GM21576 (cell line): ENCODE measurements at regions not wholly inside any gene's neighbourhood (a gene's known extent, or its start where the extent isn't known, plus 50 kb on each side); places are given as distances from the start of the nearest gene placed in this dataset.
"Not testable (repeated sequence)": the region's sequence is repeated elsewhere in the genome, so short reads cannot be mapped to it uniquely, and the experiment has no call there.

Experiments used
- ATAC-seq: cut with Tn5 transposase; IDR thresholded peaks from one replicate; pipeline ENCODE4 v1.9.1; 2021; ENCODE audit warnings: mild to moderate bottlenecking, moderate library complexity; ENCODE audit not compliant: unreplicated experiment

DNA sequence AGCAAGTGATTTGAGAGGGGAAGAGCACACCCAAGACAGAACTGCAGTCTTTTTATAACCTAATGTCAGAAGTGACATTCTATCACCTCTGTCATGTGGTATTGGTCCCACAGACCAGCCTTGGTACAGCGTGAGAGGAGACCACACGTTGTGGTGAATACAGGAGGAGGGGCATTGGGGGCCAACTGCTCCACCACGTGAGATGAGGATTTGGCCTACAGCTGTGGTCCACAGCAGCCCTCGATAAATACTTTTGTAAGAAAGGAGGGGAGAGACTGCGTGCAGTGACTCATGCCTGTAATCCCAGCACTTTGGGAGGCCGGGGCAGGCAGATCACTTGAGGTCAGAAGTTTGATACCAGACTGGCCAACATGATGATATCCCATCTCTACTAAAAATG lies 243.1 kb downstream of the FGFR2 start:
- no peak for ATAC-seq

DNA sequence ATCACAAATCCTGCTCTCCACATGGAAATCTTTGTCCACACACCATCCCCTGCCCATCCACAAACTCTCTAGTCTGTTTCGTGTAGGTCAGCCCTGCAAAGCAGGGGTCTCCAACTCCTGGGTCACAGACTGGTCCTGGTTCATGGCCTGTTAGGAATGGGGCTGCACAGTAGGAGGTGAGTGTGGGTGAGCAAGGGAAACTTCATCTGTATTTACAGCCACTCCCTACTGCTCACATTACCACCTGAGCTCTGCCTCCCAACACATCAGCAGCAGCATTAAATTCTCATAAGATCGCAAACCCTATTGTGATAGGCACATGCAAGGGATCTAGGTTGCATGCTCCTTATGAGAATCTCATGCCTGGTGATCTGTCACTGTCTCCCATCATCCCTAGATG lies 242.1 kb downstream of the FGFR2 start:
- no peak for ATAC-seq

DNA sequence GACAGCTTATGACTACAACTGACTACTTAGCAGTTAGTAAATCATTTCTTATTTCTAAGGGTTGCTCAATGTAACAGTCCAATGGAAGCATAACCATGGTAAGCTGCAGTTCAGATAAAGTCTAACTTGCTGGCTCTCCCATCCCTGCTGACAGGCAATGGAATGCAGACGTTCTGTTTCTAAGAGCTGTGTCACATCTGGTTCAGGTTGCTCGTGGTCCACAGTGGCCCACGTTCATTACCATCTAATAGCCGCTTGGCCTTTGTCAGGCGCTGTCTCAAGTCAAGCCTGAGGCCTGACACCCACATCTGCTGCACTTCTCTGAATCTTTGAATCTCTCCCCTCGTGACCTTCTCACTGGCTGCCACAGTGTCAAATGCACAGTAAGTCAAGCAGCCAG lies 240.8 kb downstream of the FGFR2 start:
- ATAC-seq = no peak

DNA sequence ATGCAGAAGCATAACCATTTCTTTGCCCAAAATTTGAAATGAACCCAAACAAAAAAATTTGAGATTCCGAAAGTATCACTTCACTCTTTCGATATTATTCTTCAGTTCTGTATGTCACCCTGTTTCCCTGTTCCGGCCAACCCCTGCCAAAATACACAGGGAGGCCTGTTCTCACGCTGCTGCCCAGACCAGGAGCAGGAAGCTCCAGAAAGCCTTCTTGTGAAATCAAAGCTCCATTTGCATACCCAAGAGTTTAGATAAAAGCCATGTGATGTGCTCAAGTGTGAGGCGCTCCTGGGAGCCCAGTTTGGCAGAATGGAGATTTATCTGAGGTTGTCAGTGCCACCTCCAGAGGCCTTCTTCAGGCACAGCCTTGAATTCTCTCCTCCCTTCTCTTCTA lies 236.2 kb downstream of the FGFR2 start:
- no peak for ATAC-seq

DNA sequence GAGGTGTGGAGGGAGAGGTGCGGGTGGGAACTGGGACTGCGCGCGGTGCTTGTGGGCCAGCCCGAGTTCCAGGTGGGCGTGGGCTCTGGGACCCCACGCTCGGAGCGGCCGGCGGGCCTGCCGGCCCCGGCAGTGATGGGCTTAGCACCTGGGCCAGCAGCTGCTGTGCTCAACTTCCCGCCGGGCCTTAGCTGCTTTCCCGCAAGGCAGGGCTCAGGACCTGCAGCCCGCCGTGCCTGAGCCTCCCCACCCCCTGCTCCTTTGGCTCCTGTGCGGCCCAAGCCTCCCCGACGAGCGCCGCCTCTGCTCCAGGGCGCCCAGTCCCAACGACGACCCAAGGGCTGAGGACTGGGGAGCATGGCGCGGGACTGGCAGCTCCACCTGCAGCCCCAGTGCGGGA lies 232.7 kb downstream of the FGFR2 start:
- ATAC-seq = no peak

DNA sequence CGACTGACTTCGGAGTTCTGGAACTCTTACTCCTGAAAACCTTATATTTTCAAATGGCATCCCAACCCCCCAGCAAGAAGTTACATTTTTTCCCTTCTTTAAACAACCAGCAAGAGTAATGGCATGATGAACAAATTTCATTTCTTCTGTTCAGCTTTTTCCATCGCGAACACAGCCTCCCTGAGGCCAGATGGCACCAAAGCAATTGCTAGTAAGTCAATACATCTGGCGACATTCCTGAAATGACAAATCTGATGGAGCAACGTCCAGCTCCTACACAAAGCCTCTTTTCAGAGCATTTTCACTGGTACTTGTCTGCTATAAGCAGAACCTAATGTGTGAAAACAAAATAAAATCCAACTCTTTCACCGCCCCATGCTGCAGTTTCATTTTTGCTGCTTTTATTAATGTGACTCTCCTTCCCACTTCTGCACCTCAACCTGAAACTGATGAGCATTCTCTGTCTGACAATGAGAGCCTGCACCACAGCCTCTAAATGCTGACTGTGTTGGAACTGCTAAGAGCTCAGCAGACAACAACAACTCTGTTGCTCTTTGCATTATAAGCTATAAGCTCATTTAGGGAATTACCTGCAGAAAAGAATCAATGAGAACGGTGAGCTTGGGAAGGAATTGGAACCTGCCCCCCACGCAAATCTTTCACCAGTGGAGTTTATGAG lies 229.8 kb downstream of the FGFR2 start:
- ATAC-seq = no peak

DNA sequence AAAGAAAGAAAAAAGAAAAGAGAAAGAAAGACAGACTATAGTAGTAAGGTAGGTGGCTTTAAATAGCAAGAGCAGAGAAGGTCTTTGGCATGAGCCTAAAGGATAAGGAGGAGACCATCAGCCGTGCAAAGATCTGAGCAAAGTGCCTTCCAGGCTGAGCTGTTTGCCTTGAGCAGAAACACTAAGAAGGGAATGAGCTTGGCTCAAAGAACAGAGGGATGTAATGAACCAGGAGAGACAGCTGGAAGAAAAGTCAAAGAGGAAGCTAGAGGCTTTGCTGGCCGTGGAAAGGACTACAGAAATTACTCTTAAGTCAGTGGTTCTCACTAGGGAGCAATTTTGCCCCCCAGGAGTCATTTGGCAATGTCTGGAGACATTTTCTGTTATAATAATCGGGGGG lies 228.6 kb downstream of the FGFR2 start:
- no peak for ATAC-seq

DNA sequence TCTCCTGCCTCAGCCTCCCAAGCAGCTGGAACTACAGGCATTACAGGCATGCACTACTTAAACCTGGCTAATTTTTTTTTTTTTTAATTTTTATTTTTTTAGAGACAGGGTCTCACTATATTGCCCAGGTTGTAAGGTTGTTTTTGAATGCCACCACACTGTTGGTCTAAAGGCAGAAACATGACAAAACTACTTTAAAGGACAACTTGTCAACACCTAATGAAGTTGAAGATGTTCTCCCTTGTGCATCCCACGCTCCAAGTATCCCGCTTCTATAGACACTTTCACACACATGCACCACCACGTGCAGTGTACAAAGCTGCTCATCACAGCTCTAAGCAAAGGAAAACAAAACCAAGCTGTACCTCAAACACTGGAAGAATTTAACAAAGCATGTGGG lies 226.4 kb downstream of the FGFR2 start:
- ATAC-seq = no peak

DNA sequence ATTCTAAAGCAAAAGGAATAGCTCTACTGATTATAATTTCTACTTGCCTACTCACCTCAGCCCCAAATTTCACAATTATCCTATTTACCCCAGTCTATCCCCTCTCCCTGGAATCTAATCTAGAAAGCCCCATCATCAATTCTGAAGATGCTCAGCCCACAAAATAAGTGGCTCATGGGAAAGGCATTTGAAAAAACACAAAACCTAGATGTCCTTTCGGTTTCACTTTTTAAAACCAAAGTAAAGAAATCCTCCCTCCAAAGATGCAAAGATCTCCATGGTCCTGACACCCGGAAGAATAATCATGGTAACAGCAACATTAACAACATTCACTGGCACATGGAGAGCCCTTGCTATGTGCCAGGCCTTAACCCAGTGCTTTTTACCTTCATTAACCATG lies 224.8 kb downstream of the FGFR2 start:
- no peak for ATAC-seq

DNA sequence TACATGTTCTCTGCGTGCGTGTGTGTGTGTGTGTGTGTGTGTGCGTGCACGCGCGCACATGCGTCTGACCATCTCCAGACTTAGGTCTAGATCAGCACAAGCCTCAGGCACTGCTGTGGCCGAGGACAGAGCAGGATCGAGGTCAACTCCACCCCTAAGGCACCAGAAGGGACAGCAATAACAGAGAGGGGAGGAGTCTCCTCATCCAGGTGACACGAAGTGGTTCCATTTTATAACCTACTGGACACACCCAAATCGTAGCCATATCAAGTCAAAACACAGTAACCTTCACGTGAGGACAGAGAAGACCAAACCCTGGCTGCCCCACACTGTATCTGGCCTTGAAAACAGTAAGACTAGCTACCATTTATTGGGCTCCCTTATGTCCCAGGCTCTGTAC lies 224.1 kb downstream of the FGFR2 start:
- no peak for ATAC-seq

DNA sequence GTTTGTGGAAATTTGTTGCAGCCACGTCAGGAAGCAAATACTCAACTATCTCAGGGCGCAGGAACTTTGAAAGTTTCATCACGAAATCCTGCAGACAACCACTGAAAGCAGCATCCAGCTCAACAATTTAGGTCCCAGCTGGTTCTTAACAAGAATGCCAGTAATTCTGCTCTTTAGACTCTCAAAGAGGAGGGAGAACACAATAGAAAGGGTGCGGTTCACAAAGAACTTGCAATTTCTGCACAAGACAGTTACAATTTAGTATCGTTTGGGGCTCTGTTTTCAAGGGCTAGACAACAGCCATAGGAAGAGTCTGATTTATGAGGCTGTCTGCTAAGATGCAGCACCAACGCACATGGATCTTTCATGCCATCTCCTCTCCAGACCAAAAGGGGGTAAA lies 223.1 kb downstream of the FGFR2 start:
- ATAC-seq = no peak

DNA sequence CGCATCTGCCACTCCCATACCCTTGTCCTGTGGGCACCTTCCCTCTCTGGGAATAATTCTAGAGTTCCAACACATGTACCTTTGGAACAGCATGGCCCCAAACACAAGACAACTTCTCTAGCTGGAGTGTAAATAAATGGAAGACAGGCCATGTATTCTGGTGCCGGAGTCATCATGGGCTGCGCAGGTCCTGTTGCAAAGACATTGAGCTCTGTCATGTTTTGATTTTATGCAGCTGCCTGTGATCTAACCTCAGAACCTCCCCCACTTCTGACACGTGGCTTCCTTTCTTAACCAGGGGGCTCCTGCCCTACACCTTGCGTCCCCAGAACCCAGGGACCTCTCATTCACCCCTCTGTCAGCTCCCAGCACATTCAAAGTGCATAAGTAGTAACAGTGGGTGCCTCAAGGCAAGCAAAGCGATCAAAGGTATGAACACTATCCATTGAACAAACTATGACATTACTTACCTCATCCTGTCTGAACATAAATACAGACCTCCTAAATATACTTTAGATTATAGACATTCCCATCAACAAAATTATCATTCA lies 219.9 kb downstream of the FGFR2 start:
- no peak for ATAC-seq

DNA sequence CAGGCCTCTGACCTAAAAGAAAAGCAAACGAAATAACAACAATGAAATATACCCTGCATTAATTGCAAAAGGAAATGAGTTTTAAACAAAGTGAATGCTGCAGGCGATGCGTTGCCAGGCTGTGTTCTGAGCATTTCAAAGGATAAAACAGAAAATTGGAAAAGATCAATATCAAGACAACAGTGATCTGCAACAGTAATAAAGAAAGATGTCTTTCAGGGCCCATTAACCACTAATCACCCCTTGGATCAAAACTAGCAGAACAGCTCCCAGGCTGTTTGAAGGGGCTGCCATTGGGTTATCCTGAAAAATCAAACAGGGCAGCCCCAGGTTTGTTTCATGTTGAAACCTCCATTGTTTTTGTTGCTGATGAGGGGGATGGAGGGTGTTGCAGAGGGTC lies 219.2 kb downstream of the FGFR2 start:
- no peak for ATAC-seq

DNA sequence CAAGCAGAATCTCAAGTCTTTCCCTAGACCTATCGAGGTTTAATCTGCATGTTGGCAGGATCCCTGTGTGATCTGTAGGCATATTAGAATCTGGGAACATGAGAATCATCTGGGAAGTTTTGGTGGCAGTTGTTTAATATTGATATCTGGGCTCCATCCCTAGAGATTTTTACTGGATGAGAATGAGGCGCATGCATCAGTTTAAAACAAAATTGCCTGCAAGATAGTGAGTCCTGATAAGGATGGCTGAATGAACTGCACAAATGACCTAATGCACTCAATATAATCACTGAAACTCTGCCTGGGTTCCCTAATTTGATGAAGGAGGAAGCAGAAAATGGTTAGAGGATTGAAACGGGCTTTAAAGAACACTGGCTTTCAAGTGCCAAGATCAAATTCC lies 218.0 kb downstream of the FGFR2 start:
- ATAC-seq = no peak

DNA sequence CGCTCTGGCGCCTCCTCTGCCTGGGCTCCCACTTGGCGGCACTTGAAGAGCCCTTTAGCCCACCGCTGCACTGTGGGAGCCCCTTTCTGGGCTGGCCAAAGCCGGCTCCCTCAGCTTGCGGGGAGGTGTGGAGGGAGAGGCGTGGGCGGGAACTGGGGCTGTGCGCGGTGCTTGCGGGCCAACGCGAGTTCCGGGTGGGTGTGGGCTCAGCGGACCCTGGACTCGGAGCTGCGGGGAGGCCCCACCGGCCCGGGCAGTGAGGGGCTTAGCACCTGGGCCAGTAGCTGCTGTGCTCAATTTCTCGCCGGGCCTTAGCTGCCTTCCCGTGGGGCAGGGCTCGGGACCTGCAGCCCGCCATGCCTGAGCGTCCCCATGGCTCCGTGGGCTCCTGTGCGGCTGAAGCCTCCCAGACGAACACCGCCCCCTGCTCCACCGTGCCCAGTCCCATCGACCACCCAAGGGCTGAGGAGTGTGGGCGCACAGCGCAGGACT lies 216.2 kb downstream of the FGFR2 start:
- not testable (repeated sequence) for ATAC-seq

DNA sequence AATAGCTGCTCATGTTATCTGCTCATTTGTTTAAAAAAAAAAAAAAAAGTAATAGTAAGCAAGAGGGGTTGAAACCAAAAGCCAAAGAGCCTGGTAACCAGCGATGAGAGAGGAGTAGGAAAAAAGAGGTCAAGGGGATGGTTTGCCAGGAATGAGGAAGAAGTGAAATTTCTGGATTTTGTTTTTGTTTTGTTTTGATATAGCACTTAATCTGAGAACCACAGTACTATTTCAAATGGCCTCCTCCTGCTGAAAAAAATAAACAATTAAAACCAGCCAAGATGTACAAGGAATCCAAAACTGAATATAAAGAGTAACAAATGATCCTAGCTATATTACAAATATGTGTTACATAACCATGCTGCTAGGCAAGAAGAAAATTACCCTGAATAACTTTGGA lies 213.1 kb downstream of the FGFR2 start:
- no peak for ATAC-seq

DNA sequence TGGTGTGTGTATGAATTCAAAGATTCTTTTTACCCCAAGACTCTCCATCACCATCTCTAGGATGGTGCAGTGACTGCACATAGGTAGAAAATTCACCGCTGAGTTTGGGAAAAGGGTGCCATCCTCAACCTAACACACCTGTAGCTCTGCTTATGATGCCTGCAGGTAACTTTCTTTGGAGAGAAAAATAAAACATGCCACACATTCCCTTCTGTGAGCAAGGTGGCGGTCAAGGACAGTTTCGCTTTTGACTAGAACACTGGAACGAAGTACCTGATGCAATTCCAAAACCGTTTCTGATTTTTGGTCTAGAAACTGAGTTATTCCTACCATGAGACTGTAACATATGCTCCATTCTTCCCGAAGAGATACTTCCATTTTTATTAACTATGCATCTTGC lies 205.6 kb downstream of the FGFR2 start:
- no peak for ATAC-seq

DNA sequence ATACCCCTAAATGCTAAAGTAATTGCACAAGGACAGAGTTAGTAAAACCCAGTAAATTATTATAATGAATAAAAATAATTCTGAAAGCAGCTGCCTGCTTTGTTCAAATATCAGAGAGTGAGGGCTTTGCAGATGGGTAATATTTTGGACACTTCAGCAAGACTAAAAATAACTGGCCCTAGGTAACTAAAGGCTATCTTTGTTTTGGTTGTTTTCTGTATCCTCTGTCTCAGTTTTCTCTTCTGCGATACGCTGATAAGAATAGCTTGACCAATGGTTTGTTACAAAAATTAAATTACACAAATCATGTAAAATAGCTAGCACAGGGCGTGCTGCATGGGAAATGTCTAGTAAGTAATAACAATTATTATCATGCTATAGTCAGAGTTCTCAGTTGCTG lies 204.7 kb downstream of the FGFR2 start:
- no peak for ATAC-seq

DNA sequence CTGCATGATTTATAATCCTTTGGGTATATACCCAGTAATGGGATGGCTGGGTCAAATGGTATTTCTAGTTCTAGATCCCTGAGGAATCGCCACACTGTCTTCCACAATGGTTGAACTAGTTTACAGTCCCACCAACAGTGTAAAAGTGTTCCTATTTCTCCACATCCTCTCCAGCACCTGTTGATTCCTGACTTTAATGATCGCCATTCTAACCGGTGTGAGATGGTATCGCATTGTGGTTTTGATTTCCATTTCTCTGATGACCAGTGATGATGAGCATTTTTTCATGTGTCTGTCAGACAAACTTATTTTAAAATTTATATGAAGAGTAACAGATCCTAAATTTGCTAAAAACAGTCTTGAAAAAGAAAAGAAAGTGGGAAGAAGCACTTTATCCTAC lies 197.7 kb downstream of the FGFR2 start:
- not testable (repeated sequence) for ATAC-seq

DNA sequence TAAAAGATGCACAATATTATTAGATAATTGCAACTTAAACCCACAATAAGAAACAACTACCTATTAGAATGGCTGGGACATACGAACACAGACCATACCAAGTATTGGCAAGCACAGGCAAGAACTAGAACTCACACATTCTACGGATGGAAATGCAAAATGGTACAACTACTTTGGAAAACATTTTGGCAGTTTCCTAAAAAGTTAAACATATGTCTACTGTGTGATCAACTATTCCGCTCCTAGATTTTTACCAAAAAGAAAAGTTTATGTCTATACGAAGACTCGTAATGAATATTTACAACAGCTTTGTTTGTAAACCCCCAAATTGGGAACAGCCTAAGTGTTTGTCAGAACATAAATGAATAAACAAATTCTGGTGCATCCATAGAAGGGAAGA lies 194.7 kb downstream of the FGFR2 start:
- ATAC-seq = no peak

DNA sequence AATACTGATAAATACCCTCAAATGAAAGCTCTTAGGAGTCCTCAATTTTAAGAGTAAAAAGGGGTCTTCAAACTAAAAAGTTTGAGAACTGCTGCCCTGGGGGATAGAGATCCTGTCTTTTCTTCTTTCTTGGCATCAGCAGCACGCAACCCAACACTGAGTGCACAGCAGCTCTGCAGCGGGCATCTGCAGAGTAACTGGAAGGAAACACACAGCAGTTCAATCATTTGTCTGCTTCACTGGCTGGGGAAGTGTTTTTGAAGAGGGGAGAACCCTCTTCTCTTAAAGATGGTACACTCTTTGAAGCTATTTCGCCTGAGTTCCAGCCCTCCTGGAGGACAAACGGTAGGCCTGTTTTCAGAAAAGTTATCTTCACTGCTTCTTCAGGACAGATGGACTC lies 193.6 kb downstream of the FGFR2 start:
- no peak for ATAC-seq

DNA sequence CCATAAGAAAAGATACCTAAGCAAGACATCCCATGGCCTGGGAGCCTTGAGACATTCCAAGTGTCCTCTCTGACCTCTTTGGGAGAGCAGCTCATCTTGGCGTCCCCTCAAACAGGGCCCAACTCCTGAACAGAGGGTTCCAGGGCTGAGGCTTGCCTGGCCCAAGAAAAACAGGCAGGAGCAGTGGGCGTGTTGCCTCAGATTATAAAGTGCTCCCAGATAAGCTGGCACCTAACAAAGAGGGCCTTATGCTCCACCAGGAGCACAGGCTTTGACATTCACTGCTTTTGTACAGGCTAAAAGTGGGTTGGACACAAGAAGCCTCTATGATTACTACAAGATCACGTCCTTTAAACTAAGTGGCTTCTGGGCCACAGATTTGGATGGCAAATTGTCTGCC lies 193.1 kb downstream of the FGFR2 start:
- no peak for ATAC-seq

DNA sequence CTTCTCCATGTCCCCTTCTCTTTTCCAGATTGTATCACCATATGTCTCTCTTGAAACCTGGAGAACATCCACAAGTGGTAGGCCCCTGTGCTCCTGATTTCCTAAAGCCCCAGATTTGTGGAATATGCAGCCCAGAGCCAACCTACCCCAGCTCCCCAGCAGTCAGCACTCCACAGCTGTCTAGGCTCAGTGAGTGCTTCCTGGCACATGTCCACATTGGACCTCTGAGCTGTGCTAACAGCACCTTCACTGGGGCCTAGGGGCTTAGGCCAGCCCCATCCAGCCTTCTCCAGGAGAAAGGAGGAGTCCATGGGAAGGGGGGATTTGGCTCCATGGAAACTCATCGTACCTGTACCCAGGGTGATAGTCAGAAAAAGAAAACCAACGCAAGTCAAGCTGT lies 192.7 kb downstream of the FGFR2 start:
- ATAC-seq = no peak
